ENCODE measurements at regions not wholly inside any gene's neighbourhood (a gene's known extent, or its start where the extent isn't known, plus 50 kb on each side); places are given as distances from the start of the nearest gene placed in this dataset.
"Not testable (repeated sequence)": the region's sequence is repeated elsewhere in the genome, so short reads cannot be mapped to it uniquely, and the experiment has no call there.

DNA sequence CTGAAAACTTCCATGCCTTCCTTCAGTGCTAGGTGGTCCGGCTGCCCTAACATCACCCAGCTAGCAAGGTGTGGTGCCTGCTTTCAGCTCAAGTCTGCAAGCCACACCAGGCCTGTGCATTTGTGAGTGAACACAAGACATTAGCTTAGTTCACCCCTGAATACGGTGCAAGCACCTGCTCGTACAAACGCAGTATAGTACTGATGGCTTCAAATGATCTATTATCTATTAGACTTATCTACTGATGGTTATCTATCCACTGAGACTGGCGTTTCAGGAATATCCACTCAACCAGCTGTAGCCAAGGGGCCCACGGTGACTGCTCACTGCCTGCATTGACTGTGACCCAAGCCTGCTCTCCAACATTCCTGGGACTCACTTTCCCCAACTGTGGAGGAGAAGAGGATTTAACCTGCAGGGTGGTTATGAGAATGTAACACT is 155.9 kb downstream of the SHOX start:
- DNase-seq = no peak

DNA sequence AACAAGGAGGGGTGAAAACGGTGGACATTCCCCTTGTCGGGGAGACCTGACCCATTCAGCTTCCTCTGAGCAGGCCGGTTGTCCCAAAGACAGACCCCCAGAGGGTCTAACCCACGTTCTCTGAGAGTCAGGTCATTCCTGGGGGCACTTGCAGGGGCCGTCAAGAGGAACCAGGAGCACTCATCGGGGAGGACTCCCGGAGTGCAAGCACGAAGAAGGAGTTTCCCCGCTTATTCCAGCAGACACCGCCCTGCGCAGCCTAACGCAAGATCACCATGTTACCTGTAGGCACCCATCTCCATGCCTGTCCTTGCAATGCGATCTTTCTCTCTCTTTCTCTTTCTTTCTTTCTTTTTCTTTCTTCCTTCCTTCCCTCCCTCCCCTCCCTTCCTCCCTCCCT is 154.2 kb downstream of the SHOX start:
- DNase-seq = no peak

DNA sequence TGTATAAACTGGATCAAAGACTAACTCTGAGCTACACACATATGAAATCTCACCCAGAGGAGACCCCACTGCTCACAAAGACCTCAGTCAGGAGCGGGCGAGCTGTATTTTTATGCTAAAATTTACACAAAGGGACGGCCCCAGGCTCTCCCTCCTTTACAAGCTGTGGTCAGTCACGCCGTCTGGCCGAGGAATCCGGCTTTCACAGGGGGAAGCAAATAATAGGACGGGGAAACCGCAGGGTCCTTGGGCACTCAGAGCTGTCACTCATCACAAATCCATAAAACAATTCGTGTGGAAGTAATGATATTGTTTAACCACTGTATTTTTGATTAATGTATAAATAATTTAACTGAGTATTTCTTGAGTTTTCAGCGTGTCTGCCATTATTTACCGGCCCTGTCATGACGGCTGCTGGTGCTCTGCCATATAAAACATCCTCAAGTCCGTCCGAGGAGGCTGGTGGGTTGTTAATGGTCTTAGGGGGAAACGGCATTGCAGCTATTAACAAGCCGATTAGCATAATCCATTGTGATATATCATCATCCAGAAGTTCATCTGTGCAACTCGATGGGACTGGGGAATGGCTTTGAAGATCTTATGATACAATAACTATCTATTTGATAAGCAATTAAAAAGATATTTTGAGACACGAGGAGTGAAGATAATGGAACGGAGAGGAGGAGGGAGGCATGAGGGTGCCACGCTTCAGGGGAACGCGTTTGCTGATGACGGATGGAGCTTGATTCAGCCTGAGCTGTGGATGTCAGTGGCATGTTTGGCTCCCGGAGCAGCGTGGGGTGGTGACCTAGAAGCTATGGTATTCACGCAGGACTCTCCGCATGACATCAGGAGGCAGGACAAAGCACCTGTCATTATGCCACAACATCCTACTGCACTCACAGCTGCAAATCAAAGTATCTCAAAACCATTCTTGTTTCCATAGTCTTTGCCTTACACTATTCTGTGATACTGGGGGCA is 150.9 kb downstream of the SHOX start:
- no peak for DNase-seq

DNA sequence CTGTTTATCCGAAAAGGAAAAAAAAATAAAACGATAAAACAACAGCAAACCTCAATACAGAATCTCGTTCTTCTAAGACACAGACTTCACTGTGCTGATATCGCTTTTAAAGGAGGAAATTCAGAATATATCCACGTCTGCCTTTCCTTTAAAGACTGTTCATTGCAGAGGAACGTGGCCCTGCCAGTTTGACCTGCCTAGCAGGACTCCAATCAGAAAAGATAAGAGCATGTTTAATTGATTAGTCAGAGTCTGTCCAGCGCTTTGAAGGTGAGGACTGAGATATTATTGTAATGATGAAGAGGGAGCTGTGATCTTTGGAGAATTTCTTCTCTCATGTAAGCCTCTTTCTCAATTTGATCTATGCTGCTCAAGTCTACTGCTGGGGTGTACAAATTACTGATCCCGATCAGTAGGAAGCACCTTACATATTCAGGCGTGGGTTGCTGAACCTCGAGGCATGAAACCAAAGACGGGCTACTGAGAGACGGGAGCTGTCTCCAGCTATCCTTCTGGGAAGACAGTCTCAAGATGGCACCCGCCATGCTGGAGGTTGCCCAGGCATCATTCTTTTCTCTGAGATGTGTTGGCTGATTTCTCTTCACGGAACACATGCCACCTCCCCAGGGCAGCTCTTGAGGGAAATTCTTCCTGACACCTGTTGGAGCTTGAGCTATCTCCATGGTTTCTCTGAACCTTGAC is 146.1 kb downstream of the SHOX start:
- no peak for DNase-seq

DNA sequence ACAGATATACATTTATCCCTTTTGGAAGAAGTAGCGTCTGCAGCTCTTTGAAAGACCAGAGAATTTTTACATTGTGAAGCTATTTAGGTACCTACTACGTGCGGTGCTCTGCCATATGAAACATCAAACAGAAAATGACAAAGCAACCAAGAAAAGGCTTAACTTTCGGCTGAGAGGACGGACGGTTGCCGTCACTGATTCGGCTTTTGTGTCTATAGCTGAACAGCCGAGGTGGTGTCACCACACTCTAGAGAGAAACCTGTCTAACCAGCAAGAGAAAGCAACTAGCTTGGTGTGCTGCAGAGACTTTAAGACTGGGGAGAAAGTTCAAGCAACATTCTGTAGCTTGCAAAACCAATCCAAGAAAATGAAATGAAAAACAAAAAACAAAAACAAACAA is 145.5 kb downstream of the SHOX start:
- DNase-seq = no peak

DNA sequence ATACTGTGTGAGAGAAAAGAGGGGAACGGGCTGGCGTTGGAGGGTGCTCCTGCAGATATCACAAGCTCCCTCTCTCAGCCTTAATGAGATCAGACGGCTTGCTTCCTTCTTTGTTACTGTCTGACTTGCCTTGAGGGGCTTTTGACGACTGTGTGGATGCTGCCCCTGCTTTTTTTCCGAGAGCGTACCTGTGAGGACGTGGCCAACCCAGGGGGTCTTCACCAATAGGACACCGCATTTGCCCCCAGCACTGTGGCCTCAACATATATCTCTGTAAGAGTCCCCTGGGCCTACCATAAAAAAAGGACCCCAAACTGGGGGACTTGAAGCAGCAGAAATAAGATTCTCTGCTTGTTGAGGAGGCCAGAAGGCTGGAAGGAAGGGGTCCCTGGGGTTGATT is 143.9 kb downstream of the SHOX start:
- DNase-seq = no peak

DNA sequence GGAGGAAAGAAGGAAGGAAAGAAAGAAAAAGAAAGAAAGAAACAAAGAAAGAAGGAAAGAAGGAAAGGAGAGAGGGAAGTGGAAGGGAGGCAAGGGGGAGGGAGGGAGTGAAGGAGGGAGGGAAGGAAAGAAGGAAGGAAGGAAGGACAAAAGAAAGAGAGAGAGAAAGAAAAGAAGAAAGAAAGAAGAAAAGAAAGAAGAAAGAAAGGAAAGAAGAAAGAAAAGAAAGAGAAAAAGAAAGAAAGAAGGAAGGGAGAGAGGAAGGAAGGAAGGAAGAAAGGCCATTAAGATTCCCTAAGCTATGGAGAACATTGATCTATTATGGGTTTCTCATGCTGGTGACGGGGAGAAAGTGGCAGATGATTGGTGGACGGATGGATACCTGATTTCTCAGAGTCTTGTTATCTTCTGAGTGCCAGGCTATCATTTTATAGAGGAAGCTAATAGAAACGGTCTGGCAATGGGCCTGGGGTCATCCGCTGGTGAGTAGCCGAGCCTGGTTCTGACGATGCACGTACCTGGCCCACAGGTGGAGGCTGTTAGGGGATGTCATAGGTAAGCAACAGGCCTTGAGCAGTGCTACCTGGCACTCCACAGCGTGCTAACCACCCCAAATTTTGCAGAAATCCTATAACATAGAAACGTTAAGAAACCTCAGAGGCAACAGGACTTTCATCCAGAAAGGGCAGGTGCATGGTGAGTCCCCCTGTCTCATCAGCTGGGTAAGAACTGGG is 142.9 kb downstream of the SHOX start:
- no peak for DNase-seq

DNA sequence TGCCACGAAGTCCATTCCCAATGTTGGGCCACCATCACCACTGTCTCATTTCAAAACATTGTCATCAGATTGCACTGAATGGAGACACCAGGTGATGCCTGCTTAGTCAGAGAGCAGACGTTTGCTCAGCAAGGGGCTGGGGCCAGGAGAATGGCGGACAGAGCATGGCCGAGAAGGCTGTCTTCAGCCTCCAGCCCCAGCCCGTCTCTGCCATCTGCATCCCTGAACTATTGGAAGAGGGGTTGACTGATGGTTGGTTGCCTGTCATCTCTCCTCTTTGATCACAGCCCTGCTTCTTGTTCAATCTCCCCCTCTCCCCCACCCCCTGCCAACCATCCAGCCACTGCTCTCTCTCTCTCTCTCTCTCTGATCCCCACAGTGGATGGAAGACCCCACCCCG is 140.9 kb downstream of the SHOX start:
- DNase-seq = no peak

DNA sequence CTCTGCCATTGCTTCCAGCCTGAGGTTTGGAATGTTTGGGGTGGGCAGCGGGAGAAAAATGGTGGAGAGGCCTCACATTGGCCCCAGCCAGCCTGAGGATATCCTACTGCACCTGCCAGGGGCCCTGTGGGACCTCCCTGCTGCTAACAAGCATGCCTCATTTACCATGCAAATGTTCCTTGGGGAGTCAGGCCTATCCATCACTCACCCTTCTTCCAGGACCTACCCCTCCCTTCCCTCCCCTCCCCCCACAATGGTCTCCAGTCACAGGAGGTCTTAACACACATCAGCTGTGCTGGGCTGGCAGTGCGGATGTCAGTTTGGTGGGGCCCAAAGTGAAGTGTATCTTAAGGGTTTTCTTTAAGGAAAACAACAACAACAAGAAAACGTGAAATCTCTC is 139.2 kb downstream of the SHOX start:
- no peak for DNase-seq

DNA sequence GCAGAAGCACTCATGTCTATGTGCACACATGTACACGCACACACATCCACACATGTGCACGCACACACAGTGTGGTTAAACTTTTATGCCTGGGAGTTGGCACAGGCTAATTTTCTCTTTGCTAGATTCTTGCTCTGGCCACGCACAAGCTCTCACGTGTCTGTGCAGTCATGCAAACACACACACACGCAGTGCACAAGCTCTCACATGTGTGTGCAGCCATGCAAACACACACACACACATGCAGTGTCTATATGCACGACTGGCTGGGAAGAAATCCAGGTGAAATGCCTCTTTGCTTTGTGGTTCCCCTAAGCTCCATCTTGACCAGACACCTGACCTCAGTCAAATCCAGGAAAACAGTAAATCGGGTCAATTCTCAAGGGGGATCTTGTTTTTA is 138.0 kb downstream of the SHOX start:
- no peak for DNase-seq

DNA sequence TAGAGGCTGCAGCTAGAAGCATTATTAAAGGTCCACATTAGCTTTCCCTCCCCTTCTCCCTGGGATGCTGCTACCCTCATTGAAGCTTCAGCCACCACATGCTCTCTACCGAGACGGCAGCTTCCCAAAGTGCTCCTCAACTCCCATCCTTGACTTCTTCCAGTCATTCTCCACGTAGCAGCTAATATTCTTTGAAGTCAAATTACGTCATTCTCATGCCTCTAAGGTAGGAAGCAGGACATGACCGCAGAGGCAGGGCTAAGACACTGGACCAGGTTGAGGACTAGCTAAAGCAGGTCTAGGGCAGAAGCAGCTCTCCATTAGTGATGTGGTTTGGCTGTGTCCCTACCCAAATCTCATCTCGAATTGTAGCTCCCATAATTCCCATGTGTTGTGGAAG is 128.3 kb downstream of the SHOX start:
- DNase-seq = no peak

DNA sequence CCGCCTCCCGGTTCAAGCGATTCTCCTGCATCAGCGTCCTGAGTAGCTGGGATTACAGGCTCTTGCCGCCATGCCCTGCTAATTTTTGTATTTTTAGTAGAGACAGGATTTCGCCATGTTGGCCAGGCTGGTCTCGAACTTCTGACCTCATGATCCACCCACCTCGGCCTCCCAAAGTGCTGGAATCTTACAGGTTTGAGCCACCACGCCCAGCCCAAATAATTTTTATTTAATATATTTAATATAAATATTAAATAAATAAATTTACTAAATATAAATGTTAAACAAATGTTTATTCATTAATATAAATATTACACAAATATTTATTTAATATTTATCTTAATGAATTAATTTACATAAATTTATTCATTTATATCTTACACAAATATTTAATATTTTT is 120.2 kb downstream of the SHOX start:
- no peak for DNase-seq

DNA sequence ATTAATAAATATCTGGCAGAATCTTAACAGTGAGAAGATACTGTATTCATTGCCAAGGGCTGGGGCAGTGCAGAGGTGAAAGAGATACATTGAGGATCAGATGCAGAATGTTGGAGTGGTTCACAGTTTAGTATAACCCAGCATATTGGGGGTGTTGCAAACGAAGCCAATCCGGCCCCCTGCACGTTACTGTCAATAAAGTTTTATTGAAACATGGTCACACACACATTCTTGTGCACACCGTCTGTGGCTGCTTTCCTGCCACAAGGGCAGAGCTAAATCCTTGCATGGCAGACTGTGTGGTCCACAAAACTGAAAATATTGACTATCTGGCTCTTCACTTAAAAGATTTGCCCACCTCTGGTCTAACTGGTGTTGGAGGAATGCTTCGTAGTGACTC is 119.7 kb downstream of the SHOX start:
- no peak for DNase-seq

DNA sequence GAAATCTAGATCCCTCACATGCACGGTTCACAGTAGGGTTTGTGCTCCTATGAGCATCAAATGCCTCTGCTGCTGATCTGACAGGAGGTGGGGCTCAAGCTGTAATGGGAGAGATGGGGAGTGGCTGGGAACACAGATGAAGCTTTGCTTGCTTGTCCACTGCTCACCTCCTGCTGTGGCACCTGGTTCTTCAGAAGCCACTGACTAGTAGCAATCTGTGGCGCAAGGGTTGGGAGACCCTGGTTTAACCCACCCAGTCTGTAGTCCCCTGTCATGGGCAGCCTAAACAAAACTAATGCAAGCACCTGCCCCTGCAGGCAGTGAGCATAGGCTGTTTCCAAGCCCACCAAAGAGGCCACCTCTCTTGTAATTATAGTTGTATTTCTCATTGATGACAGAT is 116.6 kb downstream of the SHOX start:
- no peak for DNase-seq

DNA sequence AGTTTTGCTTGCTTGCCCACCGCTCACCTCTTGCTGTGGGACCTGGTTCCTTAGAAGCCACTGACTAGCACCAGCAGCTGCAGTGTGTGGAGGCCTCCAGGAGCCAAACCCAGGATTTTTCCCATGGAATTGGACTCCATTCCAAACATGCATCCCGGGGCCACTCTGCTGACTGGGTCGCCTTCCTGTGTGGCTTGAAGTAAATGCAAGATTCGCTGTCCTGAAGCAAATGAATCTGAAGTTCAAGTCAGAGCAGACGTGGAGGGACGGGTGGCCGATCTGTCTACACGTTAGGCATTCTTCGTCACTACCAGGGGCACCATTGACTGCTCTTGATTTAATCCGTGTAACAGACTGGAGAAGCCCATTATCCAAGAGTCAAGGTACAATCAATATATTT is 109.0 kb downstream of the SHOX start:
- no peak for DNase-seq

DNA sequence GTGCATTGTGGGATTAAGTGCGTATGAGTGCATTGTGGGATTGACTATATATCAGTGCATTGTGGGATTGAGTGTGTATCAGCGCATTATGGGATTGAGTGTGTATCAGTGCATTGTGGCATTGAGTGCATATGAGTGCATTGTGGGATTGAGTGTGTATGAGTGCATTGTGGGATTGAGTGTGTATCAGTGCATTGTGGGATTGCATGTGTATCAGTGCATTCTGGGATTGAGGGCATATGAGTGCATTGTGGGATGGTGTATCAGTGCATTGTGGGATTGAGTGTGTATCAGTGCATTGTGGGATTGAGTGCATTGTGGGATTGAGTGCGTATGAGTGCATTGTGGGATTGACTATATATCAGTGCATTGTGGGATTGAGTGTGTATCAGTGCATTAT is 106.4 kb downstream of the SHOX start:
- not testable (repeated sequence) for DNase-seq

DNA sequence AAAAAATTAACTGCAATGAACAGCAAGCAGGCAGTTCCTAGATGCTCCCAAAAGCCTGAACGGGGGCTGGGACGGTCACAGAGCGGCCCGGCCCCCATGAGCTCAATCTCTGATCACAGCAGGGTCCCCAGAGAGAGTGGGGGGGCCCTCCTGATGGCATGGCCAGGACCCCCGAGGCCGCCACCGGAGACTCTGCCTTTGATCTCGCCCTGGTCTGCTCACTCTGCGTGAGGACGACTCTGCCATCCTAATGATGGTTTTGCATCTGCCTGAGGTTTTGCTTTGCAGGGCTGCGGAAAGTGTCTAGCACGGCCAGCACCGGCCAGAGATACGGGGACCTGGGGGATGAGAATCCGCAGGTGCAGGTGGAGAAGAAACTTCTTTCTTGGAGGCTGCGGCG is 103.8 kb downstream of the SHOX start:
- no peak for DNase-seq

DNA sequence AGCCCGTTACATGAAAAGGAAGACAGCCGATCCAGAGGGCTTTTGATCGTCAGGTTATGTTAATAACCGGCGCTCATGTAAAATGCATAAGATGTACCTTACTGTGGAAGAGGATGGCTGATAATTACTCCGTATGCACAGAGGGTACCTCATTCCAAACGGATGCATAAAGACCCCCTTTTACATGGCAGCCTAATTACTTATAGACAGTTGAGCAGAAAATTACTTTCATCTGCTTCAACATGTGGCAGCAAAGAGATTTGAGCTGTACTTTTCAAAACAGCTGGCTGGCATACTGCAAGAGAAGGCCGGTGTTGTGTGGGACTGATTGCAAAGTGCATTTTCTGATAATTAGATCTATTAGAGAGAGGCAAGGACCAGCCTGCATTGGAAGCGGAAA is 103.4 kb downstream of the SHOX start:
- no peak for DNase-seq

DNA sequence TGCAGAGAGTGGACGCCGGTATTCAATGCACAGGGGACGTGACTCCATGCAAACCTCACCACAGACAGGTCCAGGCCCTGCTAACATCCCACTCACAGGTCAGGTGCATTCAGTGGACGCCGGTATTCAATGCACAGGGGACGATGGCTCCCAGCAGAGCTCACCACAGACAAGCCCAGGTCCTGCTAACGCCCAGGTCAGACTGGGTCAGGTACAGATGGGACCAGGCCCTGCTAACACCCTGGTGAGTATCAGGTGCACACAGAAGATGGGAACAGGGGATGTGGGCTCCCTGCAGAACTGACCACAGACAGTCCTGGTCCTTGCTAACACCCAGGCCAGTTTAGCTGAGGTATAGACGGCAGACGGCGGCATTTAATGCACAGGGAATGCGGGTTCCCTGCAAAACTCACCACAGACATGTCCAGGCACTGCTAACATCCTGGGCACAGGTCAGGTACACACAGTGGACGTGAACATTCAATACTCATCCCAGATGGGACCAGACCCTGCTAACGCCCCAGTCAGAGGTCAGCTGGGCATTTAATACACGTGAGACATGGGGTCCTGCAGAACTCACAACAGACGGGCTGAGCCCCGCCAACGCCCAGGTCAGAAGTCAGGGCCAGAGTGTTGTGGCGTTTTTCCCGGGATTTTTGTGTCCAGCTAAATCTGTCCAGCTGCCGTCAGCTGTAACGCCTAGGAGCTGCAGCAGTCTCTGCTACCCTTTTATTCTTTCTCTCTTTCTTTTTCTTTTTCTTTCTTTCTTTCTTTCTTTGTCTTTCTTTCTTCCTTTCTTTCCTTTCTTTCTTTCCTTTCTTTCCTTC is 99.2 kb downstream of the SHOX start:
- DNase-seq = no peak

DNA sequence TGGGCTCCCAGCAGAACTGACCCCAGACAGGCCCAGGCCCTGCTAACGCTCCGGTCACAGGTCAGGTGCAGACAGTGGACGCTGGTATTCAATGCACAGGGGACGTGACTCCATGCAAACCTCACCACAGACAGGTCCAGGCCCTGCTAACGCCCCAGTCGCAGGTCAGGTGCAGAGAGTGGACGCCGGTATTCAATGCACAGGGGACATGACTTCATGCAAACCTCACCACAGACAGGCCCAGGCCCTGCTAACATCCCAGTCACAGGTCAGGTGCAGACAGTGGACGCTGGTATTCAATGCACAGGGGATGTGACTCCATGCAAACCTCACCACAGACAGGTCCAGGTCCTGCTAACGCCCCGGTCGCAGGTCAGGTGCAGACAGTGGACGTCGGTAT is 98.5 kb downstream of the SHOX start:
- DNase-seq = not testable (repeated sequence)

DNA sequence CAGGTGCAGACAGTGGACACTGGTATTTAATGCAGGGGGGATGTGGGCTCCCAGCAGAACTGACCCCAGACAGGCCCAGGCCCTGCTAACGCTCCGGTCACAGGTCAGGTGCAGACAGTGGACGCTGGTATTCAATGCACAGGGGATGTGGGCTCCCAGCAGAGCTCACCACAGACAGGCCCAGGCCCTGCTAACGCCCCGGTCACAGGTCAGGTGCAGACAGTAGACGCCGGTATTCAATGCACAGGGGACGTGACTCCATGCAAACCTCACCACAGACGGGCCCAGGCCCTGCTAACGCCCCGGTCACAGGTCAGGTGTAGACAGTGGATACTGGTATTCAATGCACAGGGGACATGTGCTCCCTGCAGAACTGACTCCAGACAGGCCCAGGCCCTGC is 98.0 kb downstream of the SHOX start:
- not testable (repeated sequence) for DNase-seq

DNA sequence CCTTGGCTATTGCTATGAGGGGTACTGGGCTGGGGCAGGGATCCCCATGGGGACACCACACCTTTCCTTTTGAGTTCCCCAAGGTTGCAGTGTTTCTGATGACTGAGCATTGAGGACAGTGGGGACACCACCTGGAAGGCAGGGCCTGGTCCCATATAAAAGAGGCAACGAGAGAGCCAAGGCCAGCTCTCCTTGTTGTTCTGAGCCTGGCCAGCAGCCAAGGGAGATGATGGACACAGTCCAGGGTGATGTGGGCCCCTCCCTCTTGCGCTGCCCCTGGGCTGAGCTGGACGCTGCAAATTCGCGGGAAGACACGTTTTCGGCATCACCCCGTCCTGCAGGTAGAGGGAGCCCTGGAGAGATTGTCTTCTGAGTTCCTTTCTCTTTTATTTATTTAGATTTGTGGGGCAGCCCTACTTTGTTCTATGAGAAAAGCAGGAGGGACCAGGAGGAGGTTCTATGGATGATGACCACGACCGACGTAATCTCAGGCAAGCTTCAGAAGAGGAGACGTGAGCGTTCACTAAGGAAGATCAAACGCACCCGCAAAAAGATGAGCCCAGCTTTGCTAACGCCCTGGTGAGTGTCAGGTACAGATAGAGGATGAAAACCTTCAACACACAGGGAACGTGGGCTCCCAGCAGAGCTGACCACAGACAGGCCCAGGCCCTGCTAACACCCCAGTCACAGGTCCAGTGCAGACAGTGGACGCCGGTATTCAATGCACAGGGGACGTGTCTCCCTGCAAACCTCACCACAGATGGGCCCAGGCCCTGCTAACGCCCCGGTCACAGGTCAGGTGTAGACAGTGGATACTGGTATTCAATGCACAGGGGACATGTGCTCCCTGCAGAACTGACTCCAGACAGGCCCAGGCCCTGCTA is 97.4 kb downstream of the SHOX start:
- no peak for DNase-seq

Measured in activated T-cell treated with anti-CD3 and anti-CD28 coated beads, Interleukin-2, amount 50 U/mL, for 1 hour (primary cell).